ENCODE measurements at regions not wholly inside any gene's neighbourhood (a gene's known extent, or its start where the extent isn't known, plus 50 kb on each side); places are given as distances from the start of the nearest gene placed in this dataset.

DNA sequence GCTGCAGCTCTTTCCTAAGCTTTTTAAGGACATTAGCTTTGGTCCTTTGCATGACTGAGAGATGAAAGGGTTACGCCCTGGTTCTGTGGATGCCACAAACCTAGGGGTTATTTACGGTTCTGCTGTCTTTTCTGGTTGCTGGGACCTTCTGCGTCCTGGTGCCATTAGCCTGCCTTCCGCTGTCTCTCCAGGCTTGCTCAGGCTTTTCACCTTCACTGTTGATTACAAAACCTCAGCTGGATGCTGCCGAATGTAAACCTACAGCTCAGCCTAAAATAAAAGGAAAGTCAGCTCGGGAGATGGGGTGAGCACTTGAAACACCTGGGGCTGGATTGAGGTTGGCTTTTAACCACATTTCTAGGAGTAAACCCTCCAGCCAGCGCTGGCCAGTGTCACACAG, 130.9 kb upstream of the ARHGAP28 start:
- Histone ChIP-seq H3K27ac (no peak overlapping the region), H3K27me3 (no peaks in the 10 kb centered on the region), H3K4me3 (no peak overlapping the region), H3K4me1 (ENCODE audit: low read depth) (peaks cover 18% of the 10 kb centered on the region), H3K36me3 (no peaks in the 10 kb centered on the region), H3K9me3 (ENCODE audit: low read depth) (no peaks in the 10 kb centered on the region)
- DNase-seq (ENCODE audit: low read depth in 1 of 2, low spot score in 1 of 2) = no peak
- TF ChIP-seq CTCF (IDR thresholded peaks at IDR 0.05; ENCODE audit: low read depth, low read length) = no peak

DNA sequence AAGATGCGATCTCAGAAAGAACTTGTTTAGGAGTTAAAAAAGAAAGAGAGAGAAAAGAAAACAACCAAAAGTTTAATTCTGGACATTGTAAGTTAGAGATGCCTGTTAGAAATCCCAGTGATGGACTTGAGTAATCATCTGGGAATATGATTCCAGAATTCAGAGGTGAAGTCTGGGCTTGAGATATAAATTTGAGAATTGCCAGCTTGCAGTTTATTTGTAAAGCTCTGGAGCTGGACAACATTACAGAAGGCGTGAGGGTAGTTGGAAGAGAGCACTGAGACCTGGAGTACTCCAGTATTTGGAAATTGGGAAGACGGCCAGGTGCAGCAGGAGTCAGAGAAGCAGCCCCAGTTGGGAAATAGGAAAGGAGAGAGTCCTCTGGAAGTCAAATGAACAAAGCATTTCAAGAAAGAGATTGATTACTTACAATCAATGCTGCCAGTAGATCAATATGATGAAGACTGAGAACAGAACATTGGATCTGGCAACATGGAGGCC, 128.8 kb upstream of the ARHGAP28 start:
- Histone ChIP-seq H3K27me3 (no peaks in the 10 kb centered on the region), H3K4me3 (no peak overlapping the region)

GRCh38 chr18:6601241-6601640, 128.3 kb upstream of the ARHGAP28 start:
- Histone ChIP-seq H3K4me1 (ENCODE audit: low read depth) (peaks cover 13% of the 10 kb centered on the region), H3K27me3 (no peaks in the 10 kb centered on the region), H3K4me3 (no peak overlapping the region), H3K9me3 (ENCODE audit: low read depth) (no peaks in the 10 kb centered on the region), H3K36me3 (no peaks in the 10 kb centered on the region), H3K27ac (no peak overlapping the region)
- no peak for TF ChIP-seq CTCF (IDR thresholded peaks at IDR 0.05; ENCODE audit: low read depth, low read length)
- DNase-seq (ENCODE audit: low read depth in 1 of 2, low spot score in 1 of 2) = no peak

More for the DNA sequence above, 128.8 kb upstream of the ARHGAP28 start:
- TF ChIP-seq CTCF (IDR thresholded peaks at IDR 0.05; ENCODE audit: low read depth, low read length) = no peak
- DNase-seq (ENCODE audit: low read depth in 1 of 2, low spot score in 1 of 2) = no peak
- Histone ChIP-seq H3K9me3 (ENCODE audit: low read depth) (no peaks in the 10 kb centered on the region), H3K4me1 (ENCODE audit: low read depth) (peaks cover 13% of the 10 kb centered on the region), H3K27ac (no peak overlapping the region), H3K36me3 (no peaks in the 10 kb centered on the region)

DNA sequence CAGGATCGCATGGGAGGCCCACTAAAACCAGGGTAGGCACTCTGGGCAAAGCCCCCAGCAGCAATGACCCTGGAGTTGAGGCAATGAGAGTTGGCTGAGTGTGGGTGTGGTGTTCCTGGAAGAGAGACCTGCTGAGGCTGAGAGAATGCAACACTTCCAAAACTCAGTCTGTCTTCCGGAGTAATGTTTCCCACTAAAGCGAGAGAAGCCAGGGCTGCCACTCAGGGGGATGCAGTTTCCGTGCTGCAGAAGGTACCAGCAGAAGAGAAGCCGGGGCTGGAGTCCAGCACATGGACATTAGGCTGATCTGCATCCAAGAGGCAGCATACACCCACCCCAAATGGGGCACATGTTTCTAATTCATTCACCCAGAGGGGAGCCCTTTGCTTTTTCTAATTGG, 127.2 kb upstream of the ARHGAP28 start:
- Histone ChIP-seq H3K27ac (no peak overlapping the region), H3K4me3 (no peak overlapping the region), H3K4me1 (ENCODE audit: low read depth) (peaks cover 12% of the 10 kb centered on the region), H3K36me3 (no peaks in the 10 kb centered on the region), H3K27me3 (no peaks in the 10 kb centered on the region), H3K9me3 (ENCODE audit: low read depth) (no peaks in the 10 kb centered on the region)
- TF ChIP-seq CTCF (IDR thresholded peaks at IDR 0.05; ENCODE audit: low read depth, low read length) = no peak
- DNase-seq (ENCODE audit: low read depth in 1 of 2, low spot score in 1 of 2) = no peak

DNA sequence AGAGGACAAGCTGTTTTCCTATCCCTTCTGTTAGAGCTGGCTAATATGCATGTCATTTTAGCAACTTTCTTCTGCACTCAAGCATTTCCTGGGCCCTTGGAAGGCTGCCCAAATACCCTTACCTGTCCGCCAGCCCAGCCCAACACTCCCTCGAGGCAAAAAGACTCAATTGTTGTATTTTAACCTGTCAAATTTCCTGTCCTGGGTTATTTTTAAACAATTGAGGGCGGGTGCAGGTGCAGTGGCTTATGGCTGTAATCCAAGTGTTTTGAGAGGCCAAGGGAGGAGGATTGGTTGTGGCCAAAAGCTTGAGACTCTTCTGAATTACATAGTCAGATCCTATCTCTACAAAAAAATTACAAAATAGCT, 125.0 kb upstream of the ARHGAP28 start:
- Histone ChIP-seq H3K9me3 (ENCODE audit: low read depth) (no peaks in the 10 kb centered on the region), H3K4me1 (ENCODE audit: low read depth) (no peaks in the 10 kb centered on the region), H3K4me3 (no peak overlapping the region), H3K36me3 (no peaks in the 10 kb centered on the region), H3K27ac (no peak overlapping the region), H3K27me3 (no peaks in the 10 kb centered on the region)
- no peak for TF ChIP-seq CTCF (IDR thresholded peaks at IDR 0.05; ENCODE audit: low read depth, low read length)
- DNase-seq (ENCODE audit: low read depth in 1 of 2, low spot score in 1 of 2) = no peak
